Panc1 (cell line): ENCODE measurements at regions not wholly inside any gene's neighbourhood (a gene's known extent, or its start where the extent isn't known, plus 50 kb on each side); places are given as distances from the start of the nearest gene placed in this dataset.

ENCODE experiments used
- ATAC-seq: fragments of 200-7000 bp; cut with Tn5 transposase; 2 replicates; pipeline ENCODE4 v1.9.1; 2020; ENCODE audit warnings: mild to moderate bottlenecking, moderate library complexity
- BruUV-seq: library from RNA; stranded (reverse); fragments of 400-500 nt; replicated peaks from 2 replicates; lab custom pipeline; 2021; lab: Mats Ljungman, UMichigan
- CTCF ChIA-PET: fragments of 300-600 bp; sonication (Branson Sonifier 250); formaldehyde crosslinking; loops from one replicate; lab custom pipeline; 2022; ENCODE audit warnings: antibody characterized with exemption; lab: Charles Lee
- POLR2A ChIA-PET: fragments of 300-600 bp; sonication (Branson Sonifier 250); formaldehyde crosslinking; loops from one replicate; lab custom pipeline; 2022; ENCODE audit warnings: antibody characterized with exemption; lab: Charles Lee
- DNase-seq: peaks from one replicate; pipeline ENCODE4 v3.0.0-alpha.2; 2010; ENCODE audit warnings: low read depth, low spot score
- H3K27ac ChIP-seq: 2 replicates; pipeline ENCODE4 v1.5.1; 2011; ENCODE audit warnings: mild to moderate bottlenecking, low read length, inconsistent platforms
- H3K27me3 ChIP-seq: fragments of 200-500 bp; sonication (Bioruptor generic); 2 replicates; pipeline ENCODE4 v1.6.0; 2014; ENCODE audit warnings: low read length, inconsistent platforms; ENCODE audit not compliant: control insufficient read depth, insufficient read depth
- H3K36me3 ChIP-seq: fragments of 200-500 bp; sonication (Bioruptor generic); 2 replicates; pipeline ENCODE4 v1.5.1; 2014; ENCODE audit warnings: inconsistent platforms, mild to moderate bottlenecking, low read length, moderate library complexity; ENCODE audit not compliant: control insufficient read depth, insufficient read depth
- H3K4me1 ChIP-seq: 2 replicates; pipeline ENCODE4 v1.5.1; 2011; ENCODE audit warnings: inconsistent platforms, mild to moderate bottlenecking, low read length, moderate library complexity; ENCODE audit not compliant: control insufficient read depth, insufficient read depth
- H3K4me3 ChIP-seq, 2 experiments: 2 replicates each; pipeline ENCODE4 v1.5.1; 2011 to 2012; ENCODE audit warnings: low read depth in 2 of 2, low read length in 2 of 2, mild to moderate bottlenecking in 2 of 2, inconsistent platforms in 1 of 2, moderate library complexity in 1 of 2
- H3K9me3 ChIP-seq: fragments of 200-500 bp; sonication (Bioruptor generic); 2 replicates; pipeline ENCODE4 v1.5.1; 2014; ENCODE audit warnings: low read depth, mild to moderate bottlenecking, inconsistent platforms, low read length, moderate library complexity; ENCODE audit not compliant: control insufficient read depth, insufficient read depth
- CTCF ChIP-seq: fragments of 450-650 bp; IDR thresholded peaks from 2 replicates; pipeline ENCODE4 v1.5.1; 2017; ENCODE audit warnings: mild to moderate bottlenecking
- POLR2AphosphoS5 ChIP-seq: IDR thresholded peaks from 2 replicates; pipeline ENCODE4 v1.6.1; 2012; ENCODE audit warnings: mild to moderate bottlenecking, low read depth, low read length, moderate library complexity
- REST ChIP-seq, 2 experiments: IDR thresholded peaks; 2 replicates each; pipeline ENCODE4 v1.6.1; 2011 to 2012; ENCODE audit warnings: low read depth in 2 of 2, control low read depth in 1 of 2, low read length in 1 of 2, mild to moderate bottlenecking in 1 of 2, moderate library complexity in 1 of 2; ENCODE audit not compliant: insufficient read depth in 1 of 2
- SIN3A ChIP-seq: IDR thresholded peaks from 2 replicates; pipeline ENCODE4 v1.6.1; 2012; ENCODE audit warnings: low read depth, mild to moderate bottlenecking, low read length, moderate library complexity, borderline replicate concordance; ENCODE audit not compliant: insufficient read depth
- TCF7L2 ChIP-seq: IDR thresholded peaks from 2 replicates; pipeline ENCODE4 v1.6.1; 2011; ENCODE audit warnings: mild to moderate bottlenecking, low read depth, low read length, inconsistent platforms
- in situ Hi-C: cut with HindIII; loops from 2 replicates; pipeline ENCODE4 v1.10.0; 2016; ENCODE audit warnings: low sequenced_read_pairs, low pct_unique_long_range_greater_than_20kb
- intact Hi-C: fragments of 100-400 bp; cut with micrococcal nuclease; formaldehyde crosslinking; loops from one replicate; pipeline ENCODE4 v1.10.0; 2022; ENCODE audit not compliant: unreplicated experiment

- H3K4me1 ChIP-seq: no peaks in the 10 kb centered on the region
- no peak overlapping the region for H3K27ac ChIP-seq
- H3K4me3 ChIP-seq: no peak overlapping the region
- BruUV-seq: no TSS peak
- H3K27me3 ChIP-seq: peaks cover 9% of the 10 kb centered on the region
- H3K36me3 ChIP-seq: no peaks in the 10 kb centered on the region
- intact Hi-C loops (no loop called here), in situ Hi-C loops (no loop called here)
- TF ChIP-seq POLR2AphosphoS5: no peak
- TF ChIP-seq REST (IDR thresholded peaks at IDR 0.05; ENCODE audit: insufficient read depth in 1 of 2, low read depth in 2 of 2, low read length in 1 of 2): no peak
- no peak for TF ChIP-seq CTCF
- TF ChIP-seq TCF7L2: no peak
- TF ChIP-seq SIN3A: no peak
- POLR2A ChIA-PET: no interaction called here
- DNase-seq (no peak), ATAC-seq (no peak)
- CTCF ChIA-PET: no interaction called here
- no peaks in the 10 kb centered on the region for H3K9me3 ChIP-seq
Measured at GRCh38 chr18:78323453-78324197, 656.0 kb upstream of the SALL3 start.

GRCh38 chr18:78327643-78328042 is 652.0 kb upstream of the SALL3 start:
- TF ChIP-seq POLR2AphosphoS5 (no peak), REST (IDR thresholded peaks at IDR 0.05; ENCODE audit: insufficient read depth in 1 of 2, low read depth in 2 of 2, low read length in 1 of 2) (no peak), CTCF (no peak), TCF7L2 (no peak), SIN3A (no peak)
- intact Hi-C loops: no loop called here
- Histone ChIP-seq H3K27me3 (peaks cover 5% of the 10 kb centered on the region; the same call in 1 of the 2 replicates), H3K9me3 (no peaks in the 10 kb centered on the region), H3K27ac (no peak overlapping the region), H3K36me3 (no peaks in the 10 kb centered on the region), H3K4me3 (no peak overlapping the region), H3K4me1 (no peaks in the 10 kb centered on the region)
- no TSS peak for BruUV-seq
- ChIA-PET POLR2A (no interaction called here), CTCF (no interaction called here)
- in situ Hi-C loops: no loop called here
- ATAC-seq (no peak), DNase-seq (no peak)
